GM21737 (cell line): ENCODE measurements at regions not wholly inside any gene's neighbourhood (a gene's known extent, or its start where the extent isn't known, plus 50 kb on each side); places are given as distances from the start of the nearest gene placed in this dataset.
"Not testable (repeated sequence)": the region's sequence is repeated elsewhere in the genome, so short reads cannot be mapped to it uniquely, and the experiment has no call there.

ENCODE experiments used
- ATAC-seq: cut with Tn5 transposase; IDR thresholded peaks from one replicate; pipeline ENCODE4 v1.9.1; 2021; ENCODE audit warnings: mild to moderate bottlenecking, moderate library complexity; ENCODE audit not compliant: unreplicated experiment

DNA sequence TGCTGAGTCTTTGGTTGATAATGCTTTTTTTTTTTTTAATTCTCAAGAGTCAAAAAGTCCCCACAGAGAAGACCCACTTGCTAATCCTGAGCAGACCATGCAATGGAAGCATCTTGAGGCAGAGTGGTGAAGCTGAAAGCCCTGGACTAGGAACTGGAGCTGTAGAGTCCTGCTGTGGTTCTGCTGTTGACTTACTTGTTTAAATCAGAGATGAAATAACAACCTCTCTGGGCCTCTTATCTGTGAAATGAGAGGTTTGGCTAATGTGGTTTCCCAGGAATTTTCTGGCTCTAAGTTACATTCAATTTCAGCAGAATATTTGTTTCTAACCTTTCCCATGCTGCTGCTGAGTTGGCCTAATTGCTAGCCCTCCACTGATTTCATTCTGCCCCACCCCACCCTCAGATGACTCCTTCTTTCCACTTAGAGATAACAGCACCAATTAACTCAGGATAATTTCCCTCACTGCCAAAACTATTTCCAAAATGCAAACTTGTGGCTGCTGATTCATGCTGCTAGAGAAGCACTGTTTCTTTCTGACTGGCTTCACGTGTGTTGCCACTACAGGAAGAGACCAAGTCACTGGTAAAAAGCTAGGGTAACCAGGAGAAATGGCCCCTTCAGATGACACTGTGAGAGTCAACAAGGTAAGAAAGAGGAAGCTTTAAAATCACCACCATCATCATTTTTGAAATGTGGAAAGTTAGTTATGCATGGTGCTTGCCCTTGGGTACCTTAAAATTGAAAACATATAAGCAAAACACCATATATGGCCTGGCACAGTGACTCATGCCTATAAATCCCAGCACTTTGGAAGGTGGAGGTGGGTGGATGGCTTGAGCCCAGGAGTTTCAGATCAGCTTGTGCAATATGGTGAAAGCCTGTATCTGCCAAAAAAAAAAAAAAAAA is 326.4 kb downstream of the DCHS2 start:
- peak; percentile 75 for ATAC-seq

DNA sequence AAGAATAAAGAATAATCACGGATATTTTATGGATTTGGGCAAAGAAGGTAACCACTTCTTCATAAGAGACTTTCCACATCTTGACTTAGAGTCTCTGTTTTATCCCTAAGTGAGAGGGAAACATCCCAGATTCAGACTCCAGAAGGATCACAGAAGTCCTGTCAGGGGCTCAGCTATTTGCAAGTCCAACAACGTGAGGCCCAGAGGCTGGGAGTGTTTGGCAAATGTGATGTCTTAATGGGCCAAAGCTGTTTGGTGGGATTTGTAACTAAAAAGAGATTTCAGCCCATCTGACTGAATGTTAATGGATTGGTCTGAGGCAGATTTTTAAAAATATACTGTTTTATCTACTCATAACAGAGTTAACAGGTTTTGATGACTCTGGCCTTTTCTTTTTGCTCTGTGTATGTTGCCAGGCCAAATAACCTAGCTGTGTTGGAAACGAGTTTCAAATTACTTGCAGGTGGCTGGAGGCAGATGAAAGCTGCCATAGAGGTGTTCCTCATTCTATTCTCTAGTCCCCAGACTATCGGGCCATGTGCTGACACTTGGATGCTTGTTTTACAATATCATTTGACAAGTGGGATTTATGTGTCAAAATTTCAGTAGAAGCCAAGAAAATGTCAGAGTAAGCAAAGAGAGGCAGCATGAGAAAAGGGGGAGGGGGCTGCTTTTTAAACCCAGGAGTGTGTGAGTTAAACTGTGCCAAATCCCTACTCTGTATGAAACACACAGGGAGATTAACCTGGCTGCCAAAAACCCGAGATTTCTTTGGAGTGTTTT is 330.9 kb downstream of the DCHS2 start:
- no peak for ATAC-seq

DNA sequence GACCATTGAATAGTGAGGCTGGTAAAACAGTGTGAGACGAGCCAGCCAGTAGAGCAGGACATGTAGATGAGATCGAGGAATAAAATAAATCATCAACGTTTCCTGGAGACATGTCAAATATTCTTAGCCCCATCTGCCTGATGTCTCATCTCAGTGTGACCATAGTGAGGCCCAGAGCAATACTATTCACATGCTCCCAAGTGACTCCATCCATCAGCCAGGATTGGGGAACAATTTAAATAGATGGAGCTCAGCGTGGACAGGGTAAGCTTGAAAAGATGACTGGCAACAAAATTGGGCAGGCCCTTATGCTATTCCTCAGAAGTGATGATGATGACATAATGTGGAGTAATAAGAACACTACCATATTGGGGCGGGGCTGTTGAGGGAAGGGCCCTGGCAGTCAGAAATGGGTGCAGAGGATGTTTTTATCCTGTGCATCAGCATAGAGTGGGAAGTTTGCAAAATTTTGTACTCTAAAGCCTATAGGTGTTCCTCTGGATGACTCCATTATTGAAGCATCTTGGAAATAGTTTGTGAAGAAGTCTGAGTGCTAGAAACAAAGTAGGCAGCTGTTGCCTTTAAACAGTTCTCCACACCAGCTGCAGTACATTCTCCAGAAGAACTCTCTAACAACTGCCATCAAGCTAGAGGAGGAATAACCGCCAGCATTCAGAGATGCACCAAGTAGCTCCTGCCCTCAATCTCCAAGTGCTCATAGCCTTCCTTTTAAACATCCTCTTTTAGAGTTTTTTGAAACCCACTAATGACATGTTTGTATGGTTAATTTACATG is 333.0 kb downstream of the DCHS2 start:
- ATAC-seq = no peak

DNA sequence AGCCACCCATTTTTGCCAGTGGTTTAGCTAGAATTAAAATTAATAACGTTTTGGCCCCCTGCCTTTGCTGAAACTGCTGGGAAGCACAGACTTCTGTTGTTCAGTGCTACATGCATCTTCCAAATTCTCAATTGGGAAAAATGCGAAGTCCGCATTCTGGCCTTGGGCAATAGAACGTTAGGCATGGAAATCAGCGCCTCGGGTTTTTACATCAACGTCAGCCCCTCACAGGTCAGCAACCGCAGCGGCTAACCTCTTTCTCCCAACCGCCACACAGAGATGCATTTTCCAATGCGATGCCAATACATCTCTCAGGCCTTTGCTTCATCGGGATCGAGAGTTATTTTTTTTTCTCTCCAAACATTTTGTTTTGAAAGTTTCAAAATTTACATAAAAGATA is 339.1 kb downstream of the DCHS2 start:
- no peak for ATAC-seq

DNA sequence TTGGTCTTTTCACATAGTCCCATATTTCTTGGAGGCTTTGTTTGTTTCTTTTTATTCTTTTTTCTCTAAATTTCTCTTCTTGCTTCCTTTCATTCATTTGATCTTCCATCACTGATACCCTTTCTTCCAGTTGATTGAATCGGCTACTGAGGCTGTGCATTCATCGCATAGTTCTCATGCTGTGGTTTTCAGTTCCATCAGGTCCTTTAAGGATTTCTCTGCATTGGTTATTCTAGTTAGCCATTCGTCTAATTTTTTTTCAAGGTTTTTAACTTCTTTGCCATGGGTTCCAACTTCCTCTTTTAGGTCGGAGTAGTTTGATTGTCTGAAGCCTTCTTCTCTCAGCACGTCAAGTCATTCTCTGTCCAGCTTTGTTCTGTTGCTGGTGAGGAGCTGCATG is 342.4 kb downstream of the DCHS2 start:
- ATAC-seq = not testable (repeated sequence)

DNA sequence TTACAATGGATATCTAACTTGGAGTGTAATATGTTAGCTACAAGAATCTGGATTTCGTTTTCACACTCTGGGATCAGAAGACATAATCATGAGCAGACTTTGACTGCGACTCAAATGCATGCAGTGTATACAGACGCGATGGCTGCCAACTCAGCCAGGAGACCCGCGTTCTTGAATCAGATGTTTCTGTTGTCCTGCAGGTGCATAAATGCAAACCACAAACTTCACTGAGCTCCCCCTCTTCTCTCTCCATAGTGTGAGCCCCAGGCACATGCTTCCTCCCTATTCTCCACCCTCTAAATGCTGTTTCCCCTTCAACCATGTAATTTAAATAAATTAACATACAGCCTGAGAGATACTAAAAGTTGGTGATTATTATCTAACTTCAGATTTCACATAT is 347.9 kb downstream of the DCHS2 start:
- no peak for ATAC-seq

DNA sequence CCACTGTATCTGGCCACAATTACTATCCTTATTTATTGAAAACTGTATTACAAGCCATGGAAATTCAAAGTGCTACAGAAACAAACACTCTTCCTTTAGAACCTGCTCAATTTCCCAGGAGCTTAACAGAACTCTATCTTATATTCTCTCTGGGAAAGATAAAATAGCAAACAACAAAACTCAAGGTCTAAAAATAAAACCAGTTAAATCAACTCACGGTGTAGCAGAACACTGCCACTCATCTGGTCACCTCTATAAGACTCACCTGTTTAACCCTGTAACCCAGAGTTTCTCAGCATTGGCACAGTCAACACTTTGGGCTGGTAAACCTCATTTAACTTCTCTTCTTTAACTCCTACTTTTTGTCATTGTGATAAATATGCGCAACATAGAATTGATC is 348.9 kb downstream of the DCHS2 start:
- ATAC-seq = no peak

DNA sequence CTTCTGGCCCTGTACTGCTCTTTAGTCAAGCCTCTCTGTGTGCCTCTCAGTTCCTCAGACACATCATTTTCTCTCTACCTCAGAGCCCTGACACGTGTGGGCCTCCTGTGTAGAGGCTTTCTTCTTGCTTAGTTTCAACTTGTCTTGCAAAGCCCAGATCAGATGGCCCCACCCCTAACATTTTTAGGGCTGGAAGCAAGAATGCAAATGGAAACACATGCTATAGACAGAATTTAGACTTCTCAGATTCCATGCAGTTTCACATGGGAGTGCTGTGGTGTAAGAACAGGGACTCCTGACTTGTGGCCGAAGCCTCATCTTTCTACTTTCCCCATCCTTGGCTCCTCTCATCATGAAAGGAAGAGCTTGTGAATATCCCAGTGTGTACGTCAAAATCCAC is 350.7 kb downstream of the DCHS2 start:
- no peak for ATAC-seq

DNA sequence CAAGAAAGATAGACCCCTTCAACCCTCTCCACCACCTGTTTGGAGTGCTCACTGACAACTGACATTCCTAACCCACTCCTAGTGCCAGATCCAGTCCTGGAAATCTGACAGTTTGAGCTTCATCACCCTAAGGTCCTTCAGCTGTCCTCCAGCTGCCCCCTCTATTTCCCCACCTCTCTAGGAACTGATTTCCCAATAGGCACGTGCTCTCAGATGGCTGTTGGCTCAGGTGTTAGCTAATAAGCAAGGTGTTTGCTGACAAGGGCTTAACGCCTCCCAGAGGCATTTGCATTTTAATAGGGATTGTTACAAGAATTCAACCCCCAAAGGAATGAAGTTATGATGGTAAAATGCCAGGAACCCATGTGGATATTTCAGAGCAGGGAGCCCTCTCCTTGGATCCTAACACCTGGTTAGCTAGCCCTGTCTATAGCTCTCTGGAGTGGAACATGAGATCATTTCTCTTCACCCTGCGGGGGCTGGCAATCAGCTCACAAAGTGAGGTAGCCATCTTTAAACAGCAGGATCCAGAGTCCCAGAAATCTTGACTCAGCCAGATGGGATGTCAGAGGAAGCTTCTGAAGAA is 348.5 kb upstream of the SFRP2 start:
- no peak for ATAC-seq

DNA sequence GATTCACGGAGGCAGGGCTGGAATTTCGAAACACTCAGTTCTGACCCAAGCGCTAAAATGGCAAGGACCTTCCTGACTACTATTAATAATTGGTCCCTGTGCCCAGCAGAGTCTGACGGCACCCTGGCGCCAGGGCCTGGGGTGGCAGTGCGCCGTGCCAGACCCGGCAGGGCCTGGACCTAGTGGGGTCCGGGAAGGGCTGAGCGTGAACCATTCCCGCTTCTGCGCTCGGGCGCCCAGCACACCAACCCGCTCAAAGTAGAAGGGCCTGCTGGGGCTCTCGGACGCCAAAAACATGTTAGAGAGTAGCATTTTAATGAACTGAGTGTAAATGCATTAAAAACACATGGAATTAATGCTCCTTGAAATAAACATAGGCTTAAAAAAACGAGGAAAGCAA is 346.7 kb upstream of the SFRP2 start:
- ATAC-seq = no peak

DNA sequence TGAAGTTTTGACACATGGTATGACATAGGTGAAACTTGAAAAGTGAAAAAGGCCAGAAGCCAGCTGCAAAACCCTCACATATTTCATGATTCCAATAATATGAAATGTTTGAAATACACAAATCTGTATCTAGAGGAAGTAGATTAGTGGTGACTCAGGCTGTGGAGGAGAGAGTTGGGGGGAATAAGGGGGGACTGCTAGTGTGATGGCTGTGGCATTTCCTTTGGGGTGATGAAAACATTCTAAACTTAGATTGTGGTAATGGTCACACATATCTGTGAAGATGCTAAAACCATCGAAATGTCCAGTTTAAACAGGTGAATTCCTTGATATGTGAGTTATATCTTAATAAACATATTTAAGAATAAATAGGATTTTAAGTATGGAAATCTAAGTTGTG is 343.5 kb upstream of the SFRP2 start:
- ATAC-seq = no peak

DNA sequence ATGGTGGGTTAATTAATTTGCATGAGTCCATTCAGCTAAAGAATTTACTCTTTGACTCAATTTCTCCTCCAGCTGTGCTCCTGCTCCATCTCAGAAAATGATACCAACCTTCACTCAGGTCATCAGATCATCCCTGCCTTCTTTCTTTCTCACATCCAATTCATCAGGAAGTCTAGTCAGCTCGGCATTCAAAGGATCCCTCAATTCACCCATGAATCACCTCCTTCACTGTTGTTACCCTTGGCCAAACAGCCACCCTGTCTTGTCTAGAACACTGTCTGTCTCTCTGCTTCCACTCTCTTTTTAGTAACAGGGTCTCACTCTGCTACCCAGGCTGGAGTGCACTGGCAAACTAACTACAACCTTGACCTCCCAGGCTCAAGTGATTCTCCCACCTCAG is 337.4 kb upstream of the SFRP2 start:
- no peak for ATAC-seq

DNA sequence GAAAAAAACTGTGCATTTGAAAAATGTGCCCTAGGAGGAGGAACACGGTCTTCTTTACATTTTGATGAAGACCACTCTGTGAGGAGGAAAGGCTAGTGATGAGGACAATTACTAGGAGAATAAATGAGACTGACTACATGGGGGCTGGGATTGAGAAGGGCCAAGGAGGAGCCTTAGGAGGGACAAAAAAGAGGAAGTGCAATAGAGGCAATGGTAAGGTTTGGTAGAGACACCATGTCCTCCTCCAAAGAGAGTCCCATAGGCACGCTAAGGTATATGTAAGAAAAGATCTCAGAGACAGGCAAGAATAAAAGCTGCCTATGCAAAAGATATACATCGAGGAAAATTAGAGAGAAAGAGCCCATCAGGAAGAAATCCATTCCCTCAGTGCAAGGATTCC is 336.5 kb upstream of the SFRP2 start:
- ATAC-seq = no peak

DNA sequence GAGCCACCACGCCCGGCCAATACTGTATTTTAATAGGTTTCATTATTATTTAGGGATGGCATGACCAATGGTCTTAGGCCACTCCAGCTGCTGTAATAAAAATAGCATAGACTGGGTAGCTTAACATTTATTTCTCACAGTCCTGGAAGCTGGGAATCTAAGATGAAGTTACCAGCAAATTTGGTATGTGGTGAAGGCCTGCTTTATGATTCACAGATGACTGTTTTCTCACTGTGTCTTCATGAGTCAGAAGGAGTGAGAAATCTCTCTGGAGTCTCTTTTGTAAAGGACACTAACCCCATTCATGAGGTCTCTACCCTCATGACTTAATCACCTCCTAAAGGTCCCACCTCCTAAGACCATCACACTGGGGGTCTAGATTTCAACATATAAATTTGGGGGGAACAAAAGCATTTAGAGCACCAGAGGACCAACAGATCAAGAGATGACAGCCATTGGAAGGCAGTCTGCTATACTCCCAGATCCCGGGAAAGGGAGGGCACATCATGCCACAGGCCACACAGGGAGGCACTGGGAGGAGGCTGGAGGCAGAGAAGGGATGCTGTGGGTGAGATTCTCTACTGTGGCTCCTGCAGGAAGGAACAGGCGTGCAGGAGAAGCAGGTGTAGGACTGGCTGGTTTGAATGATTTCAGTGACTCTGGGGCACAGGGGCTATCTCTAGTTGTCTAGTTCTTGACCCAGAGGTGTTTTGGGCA is 335.8 kb upstream of the SFRP2 start:
- no peak for ATAC-seq

DNA sequence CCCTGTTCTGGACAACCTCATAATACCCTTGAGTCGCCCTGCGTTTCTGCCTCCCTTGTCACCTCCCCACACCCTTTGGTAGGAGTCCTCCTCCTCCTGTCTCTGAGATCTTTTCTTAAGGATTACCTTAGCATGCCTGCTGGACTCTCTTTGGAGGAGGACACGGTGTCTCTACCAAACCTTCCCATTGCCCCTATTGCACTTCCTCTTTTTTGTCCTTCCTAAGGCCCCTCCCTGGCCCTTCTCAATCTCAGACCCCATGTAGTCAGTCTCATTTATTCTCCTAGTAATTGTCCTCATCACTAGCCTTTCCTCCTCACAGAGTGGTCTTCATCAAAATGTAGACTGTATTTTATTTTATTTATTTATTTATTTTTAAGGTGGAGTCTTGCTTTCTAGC is 335.0 kb upstream of the SFRP2 start:
- no peak for ATAC-seq

DNA sequence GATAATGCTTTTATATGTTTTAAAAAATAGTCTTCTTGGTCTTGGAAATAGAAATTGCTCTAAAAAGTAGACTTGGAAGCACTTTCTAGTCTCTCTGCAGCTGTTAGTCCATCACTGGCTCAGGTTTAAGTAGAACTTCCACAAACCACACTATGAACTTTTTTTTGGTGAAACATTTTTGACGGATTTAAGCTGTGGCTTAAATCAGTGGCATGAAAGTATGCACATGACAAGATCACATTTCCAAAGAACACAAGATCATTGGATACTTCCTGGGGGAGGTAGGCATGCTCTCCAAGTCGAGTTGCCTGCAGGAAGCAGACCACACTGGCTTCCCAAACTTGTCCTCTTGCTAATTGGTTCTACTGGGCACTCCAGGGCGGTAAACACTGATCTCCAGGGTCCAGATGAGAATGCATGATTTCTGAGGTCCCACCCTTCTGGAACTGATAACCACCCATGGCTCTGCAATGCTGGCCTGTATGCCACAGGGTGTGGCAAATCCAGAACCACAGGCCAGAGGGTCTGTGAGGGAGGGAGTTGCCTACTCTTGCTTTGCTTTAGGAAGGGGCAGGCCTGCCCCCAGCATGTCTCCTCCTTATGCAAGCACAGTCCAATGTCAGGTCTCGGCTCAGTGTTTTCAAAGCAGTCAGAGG is 331.9 kb upstream of the SFRP2 start:
- no peak for ATAC-seq

DNA sequence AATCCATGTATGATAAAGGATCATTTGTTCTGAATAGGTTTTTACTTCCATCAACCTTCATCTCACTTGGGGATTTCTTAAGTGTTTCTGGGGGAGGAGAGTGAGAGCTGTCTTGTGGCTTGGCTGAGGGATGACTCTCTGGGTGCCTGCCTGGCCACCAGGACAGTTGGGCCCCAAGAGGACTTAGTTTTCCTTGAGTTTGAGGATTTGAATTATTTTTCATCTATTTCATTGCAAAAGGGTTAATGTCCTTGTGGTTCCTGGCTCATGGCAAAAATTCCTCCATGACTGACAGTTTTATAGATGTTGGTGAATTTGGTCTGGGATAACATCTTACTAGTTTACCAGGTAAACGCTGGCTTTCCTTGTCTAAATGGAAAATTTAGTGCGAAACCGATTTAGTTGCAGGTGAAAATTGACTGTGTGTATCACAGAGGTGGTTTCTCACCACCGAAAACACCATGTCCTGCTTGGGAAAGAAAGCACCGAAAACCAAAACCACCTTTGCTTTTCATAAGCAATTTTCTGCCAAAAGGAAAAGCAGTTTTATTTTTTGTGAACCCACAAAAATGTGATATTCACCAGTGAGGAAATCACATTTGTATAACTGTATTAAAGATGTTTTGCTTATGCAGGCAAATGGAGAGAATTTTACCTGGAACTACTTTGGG is 331.3 kb upstream of the SFRP2 start:
- ATAC-seq = no peak

DNA sequence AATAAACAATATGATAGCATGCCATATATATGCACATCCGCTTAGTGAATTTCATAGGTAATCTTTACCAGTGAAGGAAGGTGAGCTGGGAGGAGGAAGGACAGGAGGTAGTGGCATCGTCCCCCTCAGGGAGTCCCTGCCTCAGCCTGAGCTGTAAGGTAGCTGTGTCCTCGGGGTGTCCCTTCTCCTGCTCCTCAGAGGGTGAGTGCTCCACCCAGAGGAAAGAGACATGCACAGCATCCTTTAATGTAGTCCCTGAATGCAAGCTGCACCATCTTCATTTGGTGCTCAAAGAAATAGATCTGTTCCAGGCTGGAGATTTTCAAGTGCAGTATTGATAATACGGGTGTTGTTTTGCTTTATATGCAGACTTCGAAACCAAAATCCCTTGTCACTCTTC is 330.4 kb upstream of the SFRP2 start:
- no peak for ATAC-seq

DNA sequence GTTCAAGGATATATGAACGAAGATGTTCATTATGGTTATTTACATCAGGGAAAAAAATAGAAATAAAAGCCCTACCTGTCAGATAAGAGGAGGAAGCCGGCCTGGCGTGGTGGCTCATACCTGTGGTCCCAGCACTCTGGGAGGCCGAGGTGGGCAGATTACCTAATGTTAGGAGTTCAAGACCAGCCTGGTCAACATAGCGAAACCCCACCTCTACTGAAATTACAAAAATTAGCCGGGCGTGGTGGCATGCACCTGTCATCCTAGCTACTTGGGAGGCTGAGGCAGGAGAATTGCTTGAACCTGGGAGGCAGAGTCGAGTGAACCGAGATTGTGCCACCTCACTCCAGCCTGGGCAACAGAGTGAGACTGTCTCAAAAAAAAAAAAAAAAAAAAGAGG is 328.8 kb upstream of the SFRP2 start:
- not testable (repeated sequence) for ATAC-seq
